H1 (cell line): ENCODE measurements at regions not wholly inside any gene's neighbourhood (a gene's known extent, or its start where the extent isn't known, plus 50 kb on each side); places are given as distances from the start of the nearest gene placed in this dataset.
"Not testable (repeated sequence)": the region's sequence is repeated elsewhere in the genome, so short reads cannot be mapped to it uniquely, and the experiment has no call there.

Experiments used
- CTCF ChIA-PET: fragments of 300-600 bp; sonication (Branson Sonifier 250); formaldehyde crosslinking; loops from one replicate; lab custom pipeline; 2021; ENCODE audit not compliant: partially characterized antibody; lab: Charles Lee
- POLR2A ChIA-PET: fragments of 300-600 bp; sonication (Branson Sonifier 250); formaldehyde crosslinking; loops from one replicate; lab custom pipeline; 2021; ENCODE audit warnings: inconsistent platforms; ENCODE audit not compliant: partially characterized antibody; lab: Charles Lee
- DNase-seq, 2 experiments: peaks; one replicate each; pipeline versions ENCODE4 v3.0.0 to v3.0.0-alpha.2; 2010 to 2022; ENCODE audit warnings: low spot score in 2 of 2, low read depth in 1 of 2, mixed read lengths in 1 of 2
- FAIRE-seq: peaks from 2 replicates; lab custom pipeline; 2011; peaks lifted over from hg19 to GRCh38; lab: Jason Lieb, UNC
- H2AFZ ChIP-seq: 2 replicates; pipeline ENCODE4 v1.8.1; 2012; ENCODE audit warnings: low read length, inconsistent platforms
- H2AK5ac ChIP-seq: 2 replicates; pipeline ENCODE4 v1.6.1; 2013; ENCODE audit warnings: low read depth, low read length
- H2BK120ac ChIP-seq: replicated peaks from 2 replicates; pipeline ENCODE3; 2013; ENCODE audit warnings: low read depth, low read length, inconsistent platforms
- H2BK12ac ChIP-seq: 2 replicates; pipeline ENCODE4 v1.6.1; 2013; ENCODE audit warnings: low read depth, low read length
- H2BK15ac ChIP-seq: 2 replicates; pipeline ENCODE4 v1.6.1; 2013; ENCODE audit warnings: low read length
- H2BK20ac ChIP-seq: 2 replicates; pipeline ENCODE4 v1.6.1; 2013; ENCODE audit warnings: low read length
- H2BK5ac ChIP-seq: 2 replicates; pipeline ENCODE4 v1.6.1; 2013; ENCODE audit warnings: low read depth, low read length
- H3K14ac ChIP-seq: 2 replicates; pipeline ENCODE4 v1.6.1; 2013; ENCODE audit warnings: inconsistent platforms; ENCODE audit not compliant: insufficient read length
- H3K18ac ChIP-seq: 2 replicates; pipeline ENCODE4 v1.6.1; 2013; ENCODE audit warnings: low read length; ENCODE audit errors: extremely low read depth
- H3K23ac ChIP-seq: 2 replicates; pipeline ENCODE4 v1.6.1; 2013; ENCODE audit warnings: inconsistent platforms; ENCODE audit not compliant: insufficient read length
- H3K23me2 ChIP-seq: 2 replicates; pipeline ENCODE4 v1.6.1; 2013; ENCODE audit warnings: low read depth, low read length
- H3K27ac ChIP-seq: 2 replicates; pipeline ENCODE4 v1.6.1; 2011; ENCODE audit warnings: low read depth, low read length, inconsistent platforms
- H3K27me3 ChIP-seq, 4 experiments: replicated peaks in 1 of 4; 1 replicate in 1 of 4; 2 replicates in 3 of 4; pipeline versions ENCODE4 v1.6.1 to v1.8.1; 2011 to 2013; ENCODE audit warnings: low read length in 3 of 4, mild to moderate bottlenecking in 3 of 4, inconsistent platforms in 2 of 4, mixed read lengths in 2 of 4, moderate library complexity in 1 of 4; ENCODE audit not compliant: control insufficient read depth in 3 of 4, insufficient read depth in 3 of 4; ENCODE audit errors: extremely low read depth in 1 of 4
- H3K36me3 ChIP-seq, 4 experiments: 2 replicates each; pipeline versions ENCODE4 v1.6.1 to v1.8.1; 2011 to 2013; ENCODE audit warnings: mild to moderate bottlenecking in 4 of 4, low read length in 3 of 4, moderate library complexity in 2 of 4, control low read depth in 1 of 4, inconsistent platforms in 1 of 4; ENCODE audit not compliant: insufficient read depth in 4 of 4, control insufficient read depth in 2 of 4
- H3K4ac ChIP-seq: replicated peaks from 2 replicates; pipeline ENCODE3; 2013; ENCODE audit warnings: low read length, low read depth, mixed read lengths, inconsistent platforms; ENCODE audit not compliant: insufficient read length
- H3K4me1 ChIP-seq, 4 experiments: replicated peaks in 1 of 4; 1 replicate in 1 of 4; 2 replicates in 3 of 4; pipeline versions ENCODE4 v1.6.1 to v1.8.1; 2011 to 2013; ENCODE audit warnings: low read length in 3 of 4, inconsistent platforms in 2 of 4, mixed read lengths in 1 of 4; ENCODE audit not compliant: insufficient read depth in 4 of 4, control insufficient read depth in 3 of 4
- H3K4me2 ChIP-seq, 2 experiments: 2 replicates each; pipeline versions ENCODE4 v1.6.1 to v1.8.1; 2011 to 2013; ENCODE audit warnings: low read depth in 2 of 2, low read length in 2 of 2, control low read depth in 1 of 2, inconsistent platforms in 1 of 2, mild to moderate bottlenecking in 1 of 2; ENCODE audit not compliant: insufficient read depth in 1 of 2
- H3K4me3 ChIP-seq, 4 experiments: fragments of 200-600, 300-600 bp in 1 of 4; sonication (generic), shearing (Covaris generic), sonication (Bioruptor Twin) in 1 of 4; 2 replicates each; pipeline versions ENCODE4 v1.5.1 to v1.8.1; 2011 to 2016; ENCODE audit warnings: low read length in 4 of 4, low read depth in 3 of 4, control low read depth in 2 of 4, inconsistent platforms in 2 of 4, mild to moderate bottlenecking in 2 of 4, mixed read lengths in 1 of 4, moderate library complexity in 1 of 4; ENCODE audit not compliant: insufficient read depth in 2 of 4; ENCODE audit errors: extremely low read depth in 1 of 4
- H3K56ac ChIP-seq: replicated peaks from 2 replicates; pipeline ENCODE3; 2013; ENCODE audit warnings: low read depth, mild to moderate bottlenecking, mixed read lengths, low read length, inconsistent platforms; ENCODE audit not compliant: insufficient read length
- H3K79me1 ChIP-seq: 2 replicates; pipeline ENCODE4 v1.6.1; 2013; ENCODE audit warnings: low read depth, low read length, control low read depth
- H3K79me2 ChIP-seq, 2 experiments: 2 replicates each; pipeline versions ENCODE4 v1.6.1 to v1.8.1; 2012 to 2013; ENCODE audit warnings: low read length in 2 of 2, mild to moderate bottlenecking in 2 of 2, inconsistent platforms in 1 of 2; ENCODE audit not compliant: insufficient read depth in 2 of 2, control insufficient read depth in 1 of 2
- H3K9ac ChIP-seq, 4 experiments: replicated peaks in 1 of 4; 1 replicate in 1 of 4; 2 replicates in 3 of 4; pipeline versions ENCODE4 v1.6.1 to v1.8.1; 2011 to 2013; ENCODE audit warnings: low read depth in 3 of 4, low read length in 3 of 4, control low read depth in 2 of 4, mild to moderate bottlenecking in 2 of 4, moderate library complexity in 2 of 4, inconsistent platforms in 1 of 4; ENCODE audit errors: extremely low read depth in 1 of 4
- H3K9me3 ChIP-seq, 2 experiments: 2 replicates each; pipeline versions ENCODE4 v1.6.1 to v1.8.1; 2012 to 2013; ENCODE audit warnings: mild to moderate bottlenecking in 2 of 2, moderate library complexity in 2 of 2, control low read depth in 1 of 2, inconsistent platforms in 1 of 2, low read depth in 1 of 2, low read length in 1 of 2, mixed read lengths in 1 of 2; ENCODE audit not compliant: insufficient read depth in 2 of 2
- H4K20me1 ChIP-seq, 2 experiments: replicated peaks in 1 of 2; 2 replicates each; pipeline versions ENCODE3 to v1.8.1; 2011 to 2013; ENCODE audit warnings: inconsistent platforms in 2 of 2, low read length in 2 of 2, mild to moderate bottlenecking in 1 of 2; ENCODE audit not compliant: insufficient read depth in 2 of 2, control insufficient read depth in 1 of 2
- H4K5ac ChIP-seq: 2 replicates; pipeline ENCODE4 v1.6.1; 2013; ENCODE audit warnings: low read length, low read depth, mixed read lengths, inconsistent platforms; ENCODE audit not compliant: insufficient read length
- H4K8ac ChIP-seq: 2 replicates; pipeline ENCODE4 v1.8.0; 2013; ENCODE audit warnings: mild to moderate bottlenecking, moderate library complexity, low read length, inconsistent platforms; ENCODE audit not compliant: insufficient read depth; ENCODE audit errors: extremely low read depth
- H4K91ac ChIP-seq: replicated peaks from 2 replicates; pipeline ENCODE3; 2013; ENCODE audit warnings: low read length, mixed read lengths, inconsistent platforms; ENCODE audit not compliant: insufficient read length
- WGBS, 2 experiments: shearing (Covaris generic) in 1 of 2; methylation state at CpG; one replicate each; pipeline versions ENCODE4 v1.1.6 to v1.1.7; 2013 to 2015; ENCODE audit warnings: low lambda C conversion rate in 2 of 2, mixed read lengths in 2 of 2, inconsistent platforms in 1 of 2, low coverage in 1 of 2, missing lambda C conversion rate in 1 of 2; ENCODE audit not compliant: insufficient replicate concordance in 2 of 2, insufficient coverage in 1 of 2, insufficient read length in 1 of 2; ENCODE audit errors: extremely low coverage in 1 of 2, missing lambda C conversion rate in 1 of 2; 5-methylcytosine and 5-hydroxymethylcytosine counted together

DNA sequence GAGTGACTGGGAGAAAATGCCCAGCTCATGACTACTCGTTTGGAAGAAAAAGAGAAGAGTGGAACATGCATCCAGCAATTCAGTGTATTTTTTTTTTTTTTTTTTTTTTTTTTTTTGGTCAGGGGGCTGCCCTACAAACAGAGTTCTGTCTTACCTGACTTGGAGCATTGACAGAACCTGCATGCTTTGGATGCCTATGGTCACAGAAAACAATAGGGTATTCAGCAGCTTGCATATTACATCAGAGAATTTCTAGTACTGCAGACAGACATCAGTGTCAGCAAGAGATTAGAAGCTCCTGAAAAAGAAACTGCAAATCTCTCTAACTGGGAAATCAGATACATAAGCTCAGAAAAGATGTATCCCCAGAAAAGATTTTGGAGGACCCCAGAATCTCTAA, 139.9 kb upstream of the FAM240B start:
- H2BK15ac ChIP-seq, H3K27ac ChIP-seq, H2BK120ac ChIP-seq, CTCF ChIA-PET, H3K18ac ChIP-seq, H4K20me1 ChIP-seq, H2BK5ac ChIP-seq, H3K79me1 ChIP-seq, H2BK20ac ChIP-seq, H2AK5ac ChIP-seq, H3K23ac ChIP-seq, H3K27me3 ChIP-seq, FAIRE-seq, H3K9ac ChIP-seq, H4K91ac ChIP-seq, H3K14ac ChIP-seq, H4K5ac ChIP-seq, H2BK12ac ChIP-seq, H3K4me2 ChIP-seq, POLR2A ChIA-PET, H3K9me3 ChIP-seq, H3K4me1 ChIP-seq, H3K4ac ChIP-seq, H3K56ac ChIP-seq, DNase-seq, H4K8ac ChIP-seq, H3K4me3 ChIP-seq, H3K79me2 ChIP-seq, H2AFZ ChIP-seq, H3K23me2 ChIP-seq, H3K36me3 ChIP-seq: not testable (repeated sequence)
- WGBS, 2 experiments = no CpG with 5 or more reads among the region's 1 CpG

GRCh38 chr9:38848966-38849365, 129.0 kb upstream of the FAM240B start:
- H3K23me2 ChIP-seq, H3K18ac ChIP-seq, H4K20me1 ChIP-seq, H3K27me3 ChIP-seq, H3K4me3 ChIP-seq, H3K9ac ChIP-seq, H3K4me1 ChIP-seq, H3K4me2 ChIP-seq, H3K27ac ChIP-seq, H2BK20ac ChIP-seq, H3K36me3 ChIP-seq, H3K4ac ChIP-seq, H2AFZ ChIP-seq, H3K9me3 ChIP-seq, H3K56ac ChIP-seq, POLR2A ChIA-PET, DNase-seq, H2BK120ac ChIP-seq, H2BK15ac ChIP-seq, H3K79me1 ChIP-seq, H4K8ac ChIP-seq, H2AK5ac ChIP-seq, H4K5ac ChIP-seq, H3K14ac ChIP-seq, FAIRE-seq, H2BK12ac ChIP-seq, H3K79me2 ChIP-seq, CTCF ChIA-PET, H4K91ac ChIP-seq, H2BK5ac ChIP-seq, H3K23ac ChIP-seq: not testable (repeated sequence)
- WGBS, 2 experiments = no CpG with 5 or more reads among the region's 10 CpGs
